Heart right ventricle (tissue), 16 donors: ENCODE measurements at regions not wholly inside any gene's neighbourhood (a gene's known extent, or its start where the extent isn't known, plus 50 kb on each side); places are given as distances from the start of the nearest gene placed in this dataset.

ENCODE experiments used
- ATAC-seq, 8 donors: fragments of 200-7000 bp; cut with Tn5 transposase; one replicate each; pipeline ENCODE4 v1.9.1; 2020; ENCODE audit warnings: mild to moderate bottlenecking in 8 of 8, moderate library complexity in 8 of 8, moderate number of reproducible peaks in 1 of 8
- DNase-seq, 2 donors: peaks; one replicate each; pipeline ENCODE4 v3.0.0-alpha.2; 2020
- H3K27ac ChIP-seq, 10 donors: fragments of 200-600 bp; sonication (generic) in 2 of 10; one replicate each; pipeline versions ENCODE4 v1.5.0 to v1.8.0; 2020 to 2022; ENCODE audit warnings: mild to moderate bottlenecking in 3 of 10
- H3K27me3 ChIP-seq, 7 donors: fragments of 200-600 bp; one replicate each; pipeline ENCODE4 v1.8.0; 2021 to 2022; ENCODE audit warnings: mild to moderate bottlenecking in 2 of 7
- H3K36me3 ChIP-seq, 9 donors: fragments of 200-600 bp; sonication (generic) in 1 of 9; one replicate each; pipeline versions ENCODE4 v1.5.0 to v1.8.0; 2020 to 2022; ENCODE audit warnings: mild to moderate bottlenecking in 2 of 9
- H3K4me1 ChIP-seq, 9 donors: fragments of 200-600 bp; sonication (generic) in 1 of 9; one replicate each; pipeline versions ENCODE4 v1.5.0 to v1.8.0; 2020 to 2022; ENCODE audit warnings: mild to moderate bottlenecking in 4 of 9
- H3K4me3 ChIP-seq, 10 donors: fragments of 200-600 bp; sonication (generic) in 2 of 10; one replicate each; pipeline versions ENCODE4 v1.5.0 to v1.8.0; 2020 to 2022; ENCODE audit warnings: mild to moderate bottlenecking in 7 of 10, moderate library complexity in 2 of 10
- H3K9me3 ChIP-seq, 11 donors: fragments of 200-600 bp in 10 of 11; sonication (generic) in 2 of 11; one replicate each; pipeline versions ENCODE4 v1.5.0 to v1.8.0; 2013 to 2022; ENCODE audit warnings: mild to moderate bottlenecking in 2 of 11, control low read depth in 1 of 11, moderate library complexity in 1 of 11
- WGBS, 2 donors: extraction: QIAGEN DNeasy Blood & Tissue Kit; methylation state at CpG; one replicate each; pipeline ENCODE4 v1.1.7; 2013; ENCODE audit warnings: inconsistent platforms in 1 of 2; 5-methylcytosine and 5-hydroxymethylcytosine counted together
- intact Hi-C, 10 donors: fragments of 100-400 bp; cut with DNase I; formaldehyde crosslinking; loops; one replicate each; pipeline versions ENCODE4 v1.11.1 to v1.14.2; 2022
- TF ChIP-seq, protein P1 (sequence below), 9 donors: fragments of 200-600 bp; sonication (generic) in 2 of 9; IDR thresholded peaks; one replicate each; pipeline versions ENCODE4 v1.5.0 to v1.8.0; 2021 to 2022; ENCODE audit warnings: antibody characterized with exemption in 9 of 9, mild to moderate bottlenecking in 5 of 9, moderate library complexity in 1 of 9
- donor health status: Arrhythmogenic right ventricular cardiomyopathy.
- donor health status: ischemic (EF 13 %, LVEDD 7.1; RV severe dilation, severe dysfunction).
- donor health status: healthy with polysubstance abuse.
- donor health status: DM: no; HTN: yes; CAD: no.
- donor health status: DM: no; HTN: no; CAD: no.
- donor health status: ischemic (EF 25% LVEDD 6.9; RV normal size, moderate dysfunction).
- donor health status: ischemic (EF 25% LVEDD 5.7; RV mildly dilated, moderate dysfunction).
- donor health status: healthy.
- donor health status: DM: yes; HTN: yes; CAD: no.
- donor health status: Ischemic cardiomyopathy.
- donor health status: ischemic (EF 35%, LVEDD 5.7; RV mildly dilated, moderate dysfunction).
- donor health status: nonischemic (EF 11% LVEDD 7.7; RV severe dilation, severe dysfunction).
- donor health status: DM: yes; HTN: yes; CAD: no.
- donor health status: PGD.
- donor health status: ischemic (EF 29% LVEDD 5.4; RV normal size, mild dysfunction).
- donor health status: nonischemic (EF 23%, LVEDD 6.1; RV moderate dilation, normal function).

GRCh38 chr5:165094782-165095181 is 1589.4 kb downstream of the MAT2B start:
- Histone ChIP-seq H3K27ac (no peak overlapping the region), H3K27me3 (no peaks in the 10 kb centered on the region), H3K9me3 (peaks cover 0 to 26% (median 0%) of the 10 kb centered on the region in 11 donors), H3K4me3 (no peak overlapping the region), H3K4me1 (no peaks in the 10 kb centered on the region), H3K36me3 (no peaks in the 10 kb centered on the region)
- ATAC-seq (no peak), DNase-seq (no peak)
- TF ChIP-seq, protein P1, sequence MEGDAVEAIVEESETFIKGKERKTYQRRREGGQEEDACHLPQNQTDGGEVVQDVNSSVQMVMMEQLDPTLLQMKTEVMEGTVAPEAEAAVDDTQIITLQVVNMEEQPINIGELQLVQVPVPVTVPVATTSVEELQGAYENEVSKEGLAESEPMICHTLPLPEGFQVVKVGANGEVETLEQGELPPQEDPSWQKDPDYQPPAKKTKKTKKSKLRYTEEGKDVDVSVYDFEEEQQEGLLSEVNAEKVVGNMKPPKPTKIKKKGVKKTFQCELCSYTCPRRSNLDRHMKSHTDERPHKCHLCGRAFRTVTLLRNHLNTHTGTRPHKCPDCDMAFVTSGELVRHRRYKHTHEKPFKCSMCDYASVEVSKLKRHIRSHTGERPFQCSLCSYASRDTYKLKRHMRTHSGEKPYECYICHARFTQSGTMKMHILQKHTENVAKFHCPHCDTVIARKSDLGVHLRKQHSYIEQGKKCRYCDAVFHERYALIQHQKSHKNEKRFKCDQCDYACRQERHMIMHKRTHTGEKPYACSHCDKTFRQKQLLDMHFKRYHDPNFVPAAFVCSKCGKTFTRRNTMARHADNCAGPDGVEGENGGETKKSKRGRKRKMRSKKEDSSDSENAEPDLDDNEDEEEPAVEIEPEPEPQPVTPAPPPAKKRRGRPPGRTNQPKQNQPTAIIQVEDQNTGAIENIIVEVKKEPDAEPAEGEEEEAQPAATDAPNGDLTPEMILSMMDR (IDR thresholded peaks at IDR 0.05) = no peak
- intact Hi-C loops = no loop called here
- WGBS, 2 donors = 96 to 97% methylated on average over 1 of the region's 1 CpG

GRCh38 chr5:165101709-165102108 is 1596.3 kb downstream of the MAT2B start:
- Histone ChIP-seq H3K9me3 (peaks cover 0 to 35% (median 0%) of the 10 kb centered on the region in 11 donors), H3K27ac (no peak overlapping the region), H3K4me1 (no peaks in the 10 kb centered on the region), H3K36me3 (no peaks in the 10 kb centered on the region), H3K4me3 (no peak overlapping the region), H3K27me3 (no peaks in the 10 kb centered on the region)
- DNase-seq (no peak), ATAC-seq (no peak)
- WGBS, 2 donors = 80 to 90% methylated on average over 3 of the region's 3 CpGs
- intact Hi-C loops = no loop called here
- TF ChIP-seq, protein P1 (IDR thresholded peaks at IDR 0.05) = no peak

- DNase-seq (no peak), ATAC-seq (no peak)
- no peak overlapping the region for H3K27ac ChIP-seq
- TF ChIP-seq, protein P1 (IDR thresholded peaks at IDR 0.05) = no peak
- no peaks in the 10 kb centered on the region for H3K36me3 ChIP-seq
- 58 to 86% methylated on average over 4 of the region's 4 CpGs for WGBS, 2 donors
- H3K4me1 ChIP-seq = no peaks in the 10 kb centered on the region
- H3K27me3 ChIP-seq = no peaks in the 10 kb centered on the region
- H3K4me3 ChIP-seq = no peak overlapping the region
- peaks cover 0 to 13% (median 0%) of the 10 kb centered on the region in 11 donors for H3K9me3 ChIP-seq
- intact Hi-C loops = no loop called here
Measured at GRCh38 chr5:165104611-165105010, 1599.2 kb downstream of the MAT2B start.

GRCh38 chr5:165108809-165109208 is 1603.4 kb downstream of the MAT2B start:
- 62 to 71% methylated on average over 3 of the region's 3 CpGs for WGBS, 2 donors
- Histone ChIP-seq H3K27me3 (no peaks in the 10 kb centered on the region), H3K4me1 (no peaks in the 10 kb centered on the region), H3K9me3 (peaks cover 0 to 8% (median 0%) of the 10 kb centered on the region in 11 donors), H3K27ac (no peak overlapping the region), H3K36me3 (no peaks in the 10 kb centered on the region), H3K4me3 (no peak overlapping the region)
- intact Hi-C loops = no loop called here
- DNase-seq (no peak), ATAC-seq (no peak)
- TF ChIP-seq, protein P1 (IDR thresholded peaks at IDR 0.05) = no peak
